ENCODE measurements at regions not wholly inside any gene's neighbourhood (a gene's known extent, or its start where the extent isn't known, plus 50 kb on each side); places are given as distances from the start of the nearest gene placed in this dataset.

- no peak for DNase-seq (ENCODE audit: low spot score)
Observed at GRCh38 chr1:229047840-229048620, 222.9 kb upstream of the RAB4A start.

GRCh38 chr1:229048896-229049295, 222.0 kb upstream of the RAB4A start:
- no peak for DNase-seq (ENCODE audit: low spot score)

GRCh38 chr1:229056046-229056445, 214.9 kb upstream of the RAB4A start:
- no peak for DNase-seq (ENCODE audit: low spot score)

- DNase-seq (ENCODE audit: low spot score), result no peak
Observed at GRCh38 chr1:229058111-229058561, 212.8 kb upstream of the RAB4A start.

- DNase-seq (ENCODE audit: low spot score), result no peak
Observed at GRCh38 chr1:229058729-229059128, 212.2 kb upstream of the RAB4A start.

- no peak for DNase-seq (ENCODE audit: low spot score)
Observed at GRCh38 chr1:229059671-229060539, 211.0 kb upstream of the RAB4A start.

- DNase-seq (ENCODE audit: low spot score), result no peak
Observed at GRCh38 chr1:229062135-229062534, 208.8 kb upstream of the RAB4A start.

GRCh38 chr1:229063154-229063773, 207.6 kb upstream of the RAB4A start:
- DNase-seq (ENCODE audit: low spot score), result no peak

- DNase-seq (ENCODE audit: low spot score), result no peak
Observed at GRCh38 chr1:229064320-229065168, 206.4 kb upstream of the RAB4A start.

GRCh38 chr1:229065613-229066012, 205.3 kb upstream of the RAB4A start:
- no peak for DNase-seq (ENCODE audit: low spot score)

- no peak for DNase-seq (ENCODE audit: low spot score)
Observed at GRCh38 chr1:229066591-229066990, 204.3 kb upstream of the RAB4A start.

- no peak for DNase-seq (ENCODE audit: low spot score)
Observed at GRCh38 chr1:229067546-229067945, 203.4 kb upstream of the RAB4A start.

GRCh38 chr1:229068270-229068987, 202.5 kb upstream of the RAB4A start:
- no peak for DNase-seq (ENCODE audit: low spot score)

- no peak for DNase-seq (ENCODE audit: low spot score)
Observed at GRCh38 chr1:229069176-229069575, 201.7 kb upstream of the RAB4A start.

- DNase-seq (ENCODE audit: low spot score), result peak; percentile 92
Observed at GRCh38 chr1:229070168-229070567, 200.7 kb upstream of the RAB4A start.

GRCh38 chr1:229073251-229073650, 197.7 kb upstream of the RAB4A start:
- no peak for DNase-seq (ENCODE audit: low spot score)

GRCh38 chr1:229075217-229075616, 195.7 kb upstream of the RAB4A start:
- DNase-seq (ENCODE audit: low spot score), result no peak

GRCh38 chr1:229075716-229076115, 195.2 kb upstream of the RAB4A start:
- no peak for DNase-seq (ENCODE audit: low spot score)

- DNase-seq (ENCODE audit: low spot score), result no peak
Observed at GRCh38 chr1:229076195-229076594, 194.7 kb upstream of the RAB4A start.

GRCh38 chr1:229079016-229079595, 191.8 kb upstream of the RAB4A start:
- DNase-seq (ENCODE audit: low spot score), result no peak

All from mesenteric fat pad (tissue), 1 donor.